GM12878 (cell line): ENCODE measurements at regions not wholly inside any gene's neighbourhood (a gene's known extent, or its start where the extent isn't known, plus 50 kb on each side); places are given as distances from the start of the nearest gene placed in this dataset.

Experiments used
- ATAC-seq: fragments of 200-7000 bp; cut with Tn5 transposase; 3 replicates; pipeline ENCODE4 v1.9.1; 2020; ENCODE audit warnings: mild to moderate bottlenecking, moderate library complexity
- BruUV-seq: library from RNA; stranded (reverse); fragments of 400-500 nt; replicated peaks from 2 replicates; lab custom pipeline; 2021; lab: Mats Ljungman, UMichigan
- CTCF ChIA-PET: fragments of 300-600 bp; sonication (Branson Sonifier 250); formaldehyde crosslinking; extraction: SDS; loops from one replicate; lab custom pipeline; 2021; ENCODE audit warnings: inconsistent platforms; lab: Yijun Ruan, JAX
- POLR2A ChIA-PET: fragments of 350-600 bp; formaldehyde crosslinking; extraction: SDS; loops from one replicate; lab custom pipeline; 2021; ENCODE audit warnings: inconsistent platforms; lab: Charles Lee
- RAD21 ChIA-PET: fragments of 300-600 bp; sonication (Branson Sonifier 250); formaldehyde crosslinking; loops from one replicate; lab custom pipeline; 2023; ENCODE audit warnings: antibody characterized with exemption; ENCODE audit not compliant: unreplicated experiment; lab: Charles Lee
- SMC1A ChIA-PET: fragments of 300-600 bp; sonication (Branson Sonifier 250); formaldehyde crosslinking; loops from one replicate; lab custom pipeline; 2023; ENCODE audit not compliant: unreplicated experiment, uncharacterized antibody; lab: Charles Lee
- DNase-seq: peaks from one replicate; pipeline ENCODE4 v3.0.0-alpha.2; 2011; ENCODE audit warnings: low read depth, low spot score
- FAIRE-seq: peaks from 3 replicates; lab custom pipeline; 2011; peaks lifted over from hg19 to GRCh38; lab: Jason Lieb, UNC
- H2AFZ ChIP-seq: 2 replicates; pipeline ENCODE4 v1.6.0; 2011; ENCODE audit warnings: low read depth, low read length, control low read depth; ENCODE audit not compliant: control insufficient read depth
- H3K27ac ChIP-seq: 2 replicates; pipeline ENCODE4 v1.5.1; 2011; ENCODE audit warnings: control low read depth; ENCODE audit not compliant: control insufficient read depth, insufficient read depth
- H3K27me3 ChIP-seq, 2 experiments: replicated peaks in 1 of 2; 2 replicates each; pipeline versions ENCODE4 v1.6.0 to v1.6.1; 2011; ENCODE audit warnings: low read length in 1 of 2; ENCODE audit not compliant: control insufficient read depth in 2 of 2, insufficient read depth in 2 of 2
- H3K36me3 ChIP-seq, 2 experiments: 2 replicates each; pipeline ENCODE4 v1.5.1; 2011; ENCODE audit warnings: low read length in 1 of 2; ENCODE audit not compliant: control insufficient read depth in 2 of 2, insufficient read depth in 2 of 2
- H3K4me1 ChIP-seq: 2 replicates; pipeline ENCODE4 v1.6.1; 2011; ENCODE audit warnings: mild to moderate bottlenecking, low read length, moderate library complexity, mixed read lengths; ENCODE audit not compliant: control insufficient read depth, insufficient read depth
- H3K4me2 ChIP-seq: 2 replicates; pipeline ENCODE4 v1.6.0; 2011; ENCODE audit warnings: control low read depth; ENCODE audit not compliant: control insufficient read depth, insufficient read depth
- H3K4me3 ChIP-seq: fragments of 200-600 bp; sonication (generic); 2 replicates; pipeline ENCODE4 v1.5.1; 2016
- H3K79me2 ChIP-seq: 2 replicates; pipeline ENCODE4 v1.6.0; 2011; ENCODE audit warnings: low read length; ENCODE audit not compliant: control insufficient read depth, insufficient read depth
- H3K9ac ChIP-seq: 2 replicates; pipeline ENCODE4 v1.8.0; 2011; ENCODE audit warnings: low read length, control low read depth, mixed read lengths; ENCODE audit not compliant: control insufficient read depth, insufficient read depth
- H3K9me3 ChIP-seq: replicated peaks from 3 replicates; pipeline ENCODE4 v1.5.1; 2011; ENCODE audit warnings: mild to moderate bottlenecking, low read length; ENCODE audit not compliant: control insufficient read depth, insufficient read depth
- H4K20me1 ChIP-seq: 2 replicates; pipeline ENCODE4 v1.6.0; 2011; ENCODE audit not compliant: control insufficient read depth, insufficient read depth
- BCL11A ChIP-seq: IDR thresholded peaks from 2 replicates; pipeline ENCODE4 v1.6.1; 2011; ENCODE audit warnings: low read depth, low read length
- BRCA1 ChIP-seq: IDR thresholded peaks from 2 replicates; pipeline ENCODE4 v1.6.1; 2011; ENCODE audit warnings: low read depth, low read length, improper control_type of control experiment
- CBX5 ChIP-seq: sonication (generic); IDR thresholded peaks from 2 replicates; pipeline ENCODE4 v1.6.1; 2016; ENCODE audit warnings: low read depth, moderate library complexity, mild to moderate bottlenecking, inconsistent platforms
- IKZF2 ChIP-seq, 2 experiments: fragments of 450-650 bp; IDR thresholded peaks; 2 replicates each; pipeline ENCODE4 v1.6.1; 2017; ENCODE audit warnings: mild to moderate bottlenecking in 2 of 2, moderate library complexity in 2 of 2
- KAT2A ChIP-seq: conservative IDR thresholded peaks from 2 replicates; pipeline ENCODE4 v1.6.1; 2011; ENCODE audit warnings: low read depth, low read length; ENCODE audit not compliant: control insufficient read depth
- LARP7 ChIP-seq: fragments of 450-650 bp; IDR thresholded peaks from 2 replicates; pipeline ENCODE4 v1.6.1; 2017; ENCODE audit warnings: mild to moderate bottlenecking
- MEF2A ChIP-seq: IDR thresholded peaks from 2 replicates; pipeline ENCODE4 v1.6.1; 2011; ENCODE audit warnings: low read depth, mild to moderate bottlenecking, low read length, moderate library complexity; ENCODE audit not compliant: insufficient read depth
- MTA2 ChIP-seq: fragments of 450-650 bp; IDR thresholded peaks from 2 replicates; pipeline ENCODE4 v1.6.1; 2016; ENCODE audit warnings: low read depth, mild to moderate bottlenecking, moderate library complexity
- MYC ChIP-seq: IDR thresholded peaks from 2 replicates; pipeline ENCODE4 v1.6.1; 2011; ENCODE audit warnings: mild to moderate bottlenecking, low read length, moderate library complexity, inconsistent platforms; ENCODE audit not compliant: insufficient read depth, insufficient replicate concordance, insufficient read length, severe bottlenecking
- POU2F2 ChIP-seq: IDR thresholded peaks from 3 replicates; pipeline ENCODE4 v1.6.1; 2011; ENCODE audit warnings: low read depth, mild to moderate bottlenecking, low read length, borderline replicate concordance
- RAD51 ChIP-seq: fragments of 450-650 bp; IDR thresholded peaks from 2 replicates; pipeline ENCODE4 v1.6.1; 2016; ENCODE audit warnings: moderate library complexity, mild to moderate bottlenecking, inconsistent platforms
- RCOR1 ChIP-seq: conservative IDR thresholded peaks from 2 replicates; pipeline ENCODE4 v1.6.1; 2012; ENCODE audit warnings: low read depth, low read length, improper control_type of control experiment
- RFX5 ChIP-seq: IDR thresholded peaks from 2 replicates; pipeline ENCODE4 v1.6.1; 2011; ENCODE audit warnings: low read depth, low read length, improper control_type of control experiment
- SIN3A ChIP-seq: IDR thresholded peaks from 2 replicates; pipeline ENCODE4 v1.6.1; 2012; ENCODE audit warnings: low read depth, low read length, improper control_type of control experiment
- SMAD1 ChIP-seq: fragments of 450-650 bp; IDR thresholded peaks from 2 replicates; pipeline ENCODE4 v1.6.1; 2018; ENCODE audit warnings: mild to moderate bottlenecking, low read depth; ENCODE audit not compliant: partially characterized antibody
- SREBF2 ChIP-seq: IDR thresholded peaks from 2 replicates; pipeline ENCODE4 v1.6.1; 2012; ENCODE audit warnings: mild to moderate bottlenecking, low read length
- STAT1 ChIP-seq: fragments of 450-650 bp; conservative IDR thresholded peaks from 2 replicates; pipeline ENCODE4 v1.6.1; 2014; ENCODE audit warnings: antibody characterized with exemption, mild to moderate bottlenecking
- TARDBP ChIP-seq: IDR thresholded peaks from 2 replicates; pipeline ENCODE4 v1.6.1; 2016; ENCODE audit warnings: borderline replicate concordance
- YBX1 ChIP-seq: fragments of 450-650 bp; IDR thresholded peaks from 2 replicates; pipeline ENCODE4 v1.6.1; 2016; ENCODE audit warnings: antibody characterized with exemption
- YY1 ChIP-seq: IDR thresholded peaks from 2 replicates; pipeline ENCODE4 v1.6.1; 2011; ENCODE audit warnings: low read depth, mild to moderate bottlenecking, low read length
- WGBS: methylation state at CpG from one replicate; pipeline ENCODE4 v1.1.6; 2016; ENCODE audit warnings: low lambda C conversion rate; ENCODE audit not compliant: insufficient replicate concordance, insufficient coverage; ENCODE audit errors: missing lambda C conversion rate; 5-methylcytosine and 5-hydroxymethylcytosine counted together
- in situ Hi-C: fragments of 300-500 bp; cut with MboI; formaldehyde crosslinking; loops from 9 replicates; pipeline ENCODE4 v1.14.3; 2018; ENCODE audit warnings: mixed read lengths
- intact Hi-C: fragments of 100-400 bp; cut with micrococcal nuclease; formaldehyde crosslinking; loops from one replicate; pipeline ENCODE4 v1.14.2; 2022; ENCODE audit not compliant: unreplicated experiment
- TF ChIP-seq, protein P1 (sequence below): fragments of 150-350 bp; IDR thresholded peaks from 2 replicates; pipeline ENCODE4 v1.6.1; 2014; ENCODE audit warnings: mild to moderate bottlenecking, low read depth, low read length

DNA sequence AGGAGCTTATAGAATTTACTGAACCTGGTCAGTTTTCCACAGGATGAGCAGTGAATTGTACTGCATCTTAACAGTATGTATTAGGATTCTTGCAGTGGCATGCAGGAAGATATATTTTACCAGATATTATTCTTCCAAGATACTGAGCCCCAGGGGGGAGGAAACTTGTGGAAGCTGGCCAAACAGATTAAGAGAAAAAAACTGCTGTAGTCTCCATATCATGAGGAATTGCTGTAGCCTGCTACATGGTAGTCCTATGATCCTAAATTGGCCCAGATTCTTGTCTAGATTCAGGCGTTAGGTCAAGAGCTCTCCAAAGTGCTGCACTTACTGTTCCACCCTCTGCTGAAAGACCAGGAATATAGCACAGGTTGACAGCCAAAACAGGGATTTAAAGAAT lies 275.5 kb upstream of the TAS2R1 start:
- 0% methylated on average over 1 of the region's 1 CpG for WGBS
- POLR2A ChIA-PET, result no interaction called here
- Histone ChIP-seq H3K4me1 (no peaks in the 10 kb centered on the region), H3K4me3 (no peak overlapping the region), H3K79me2 (no peaks in the 10 kb centered on the region), H3K27ac (no peak overlapping the region), H3K4me2 (no peak overlapping the region), H4K20me1 (no peaks in the 10 kb centered on the region), H3K9me3 (no peaks in the 10 kb centered on the region), H3K27me3 (no peaks in the 10 kb centered on the region), H2AFZ (no peak overlapping the region), H3K9ac (no peak overlapping the region), H3K36me3 (no peaks in the 10 kb centered on the region)
- FAIRE-seq, result no peak
- SMC1A ChIA-PET, result no interaction called here
- CTCF ChIA-PET, result no interaction called here
- no TSS peak for BruUV-seq
- in situ Hi-C loops (no loop called here), intact Hi-C loops (no loop called here)
- no peak for TF ChIP-seq YY1
- TF ChIP-seq STAT1, result no peak
- TF ChIP-seq RCOR1, result no peak
- TF ChIP-seq MEF2A, result no peak
- TF ChIP-seq BCL11A, result no peak
- no peak for TF ChIP-seq MTA2
- no peak for TF ChIP-seq RFX5
- no peak for ATAC-seq
- RAD21 ChIA-PET, result no interaction called here
- no peak for DNase-seq

DNA sequence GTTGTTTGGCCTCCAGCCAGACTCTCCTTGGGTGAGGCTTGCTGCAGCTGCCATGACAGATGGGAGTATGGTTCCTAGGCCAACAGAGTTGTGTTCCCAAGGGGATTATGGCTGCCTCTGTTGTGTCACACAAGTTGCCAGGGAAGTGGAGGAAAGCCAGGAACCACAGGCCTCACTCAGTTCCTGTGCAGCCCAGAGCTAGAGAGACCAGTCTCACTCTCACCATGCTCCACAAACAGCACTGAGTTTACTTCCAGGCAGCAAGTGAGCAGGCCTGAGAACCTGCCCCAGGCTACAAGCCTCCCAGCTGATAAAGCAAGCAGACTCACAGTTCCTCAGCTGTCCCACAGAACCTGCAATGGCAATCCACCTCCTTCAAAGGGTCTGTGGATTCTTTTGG lies 273.6 kb upstream of the TAS2R1 start:
- ChIA-PET SMC1A (no interaction called here), RAD21 (no interaction called here), CTCF (no interaction called here), POLR2A (no interaction called here)
- ATAC-seq, result no peak
- H3K9ac ChIP-seq, result no peak overlapping the region
- intact Hi-C loops (no loop called here), in situ Hi-C loops (no loop called here)
- DNase-seq, result no peak
- no peaks in the 10 kb centered on the region for H3K4me1 ChIP-seq
- no peaks in the 10 kb centered on the region for H3K9me3 ChIP-seq
- no peaks in the 10 kb centered on the region for H3K36me3 ChIP-seq
- no peak overlapping the region for H3K4me3 ChIP-seq
- no TSS peak for BruUV-seq
- no peaks in the 10 kb centered on the region for H3K79me2 ChIP-seq
- no peak overlapping the region for H3K4me2 ChIP-seq
- no peak overlapping the region for H2AFZ ChIP-seq
- H3K27me3 ChIP-seq, result no peaks in the 10 kb centered on the region
- no peak overlapping the region for H3K27ac ChIP-seq
- FAIRE-seq, result no peak
- no peaks in the 10 kb centered on the region for H4K20me1 ChIP-seq
- TF ChIP-seq SREBF2 (no peak), CBX5 (no peak), TARDBP (no peak), MTA2 (no peak), BRCA1 (no peak), SMAD1 (no peak), MYC (no peak), POU2F2 (no peak), YBX1 (no peak), KAT2A (no peak), LARP7 (no peak), RAD51 (no peak), IKZF2 (IDR thresholded peaks at IDR 0.05) (no peak), SIN3A (no peak)
- TF ChIP-seq, protein P1, sequence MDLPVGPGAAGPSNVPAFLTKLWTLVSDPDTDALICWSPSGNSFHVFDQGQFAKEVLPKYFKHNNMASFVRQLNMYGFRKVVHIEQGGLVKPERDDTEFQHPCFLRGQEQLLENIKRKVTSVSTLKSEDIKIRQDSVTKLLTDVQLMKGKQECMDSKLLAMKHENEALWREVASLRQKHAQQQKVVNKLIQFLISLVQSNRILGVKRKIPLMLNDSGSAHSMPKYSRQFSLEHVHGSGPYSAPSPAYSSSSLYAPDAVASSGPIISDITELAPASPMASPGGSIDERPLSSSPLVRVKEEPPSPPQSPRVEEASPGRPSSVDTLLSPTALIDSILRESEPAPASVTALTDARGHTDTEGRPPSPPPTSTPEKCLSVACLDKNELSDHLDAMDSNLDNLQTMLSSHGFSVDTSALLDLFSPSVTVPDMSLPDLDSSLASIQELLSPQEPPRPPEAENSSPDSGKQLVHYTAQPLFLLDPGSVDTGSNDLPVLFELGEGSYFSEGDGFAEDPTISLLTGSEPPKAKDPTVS, result no peak
